Tongue (tissue), 2 donors: ENCODE measurements at regions not wholly inside any gene's neighbourhood (a gene's known extent, or its start where the extent isn't known, plus 50 kb on each side); places are given as distances from the start of the nearest gene placed in this dataset. TPM values are rescaled to one million over a fixed set of nuclear protein-coding genes. Genes with fewer than 3 reads are reported as not detected.
"Not testable (repeated sequence)": the region's sequence is repeated elsewhere in the genome, so short reads cannot be mapped to it uniquely, and the experiment has no call there.

ENCODE experiments used
- DNase-seq: peaks from one replicate; pipeline ENCODE4 v3.0.0-alpha.2; 2015
- small RNA-seq: library from RNA; depleted of rRNA; stranded (forward); fragments of <200 nt; gene quantifications from one replicate; pipeline ENCODE3, GENCODE V24; 2014; ENCODE audit warnings: low replicate concordance

DNA sequence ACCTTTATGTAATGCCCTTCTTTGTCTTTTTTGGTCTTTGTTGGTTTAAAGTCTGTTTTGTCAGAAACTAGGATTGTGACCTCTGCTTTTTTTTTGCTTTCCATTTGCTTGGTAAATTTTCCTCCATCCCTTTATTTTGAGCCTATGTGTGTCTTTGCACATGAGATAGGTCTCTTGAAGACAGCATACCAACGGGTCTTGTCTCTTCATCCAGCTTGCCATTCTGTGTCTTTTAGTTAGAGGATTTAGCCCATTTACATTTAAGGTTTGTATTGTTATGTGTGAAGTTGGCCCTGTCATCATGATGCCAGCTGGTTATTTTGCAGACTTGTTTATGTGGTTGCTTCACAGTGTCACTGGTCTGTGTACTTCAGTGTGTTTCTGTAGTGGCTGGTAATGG lies 91.6 kb upstream of the NR3C2 start:
- not testable (repeated sequence) for DNase-seq

DNA sequence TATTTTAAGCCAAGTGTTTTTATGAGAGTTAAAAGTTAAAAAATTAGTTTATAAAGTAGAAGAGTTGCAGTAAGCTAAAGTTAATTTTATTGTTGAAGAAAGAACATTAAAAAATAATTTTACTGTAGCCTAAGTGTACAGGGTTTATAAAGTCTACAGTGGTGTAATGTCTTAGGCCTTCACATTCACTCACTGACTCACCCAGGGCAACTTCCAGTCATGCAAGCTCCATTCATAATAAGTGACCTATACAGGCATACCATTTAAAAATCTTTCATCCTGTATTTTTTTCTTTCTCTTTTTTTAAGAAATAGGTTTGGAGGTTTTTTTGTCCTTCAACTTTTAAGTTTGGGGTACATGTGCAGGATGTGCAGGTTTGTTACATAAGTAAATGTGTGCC lies 87.9 kb upstream of the NR3C2 start:
- no peak for DNase-seq

DNA sequence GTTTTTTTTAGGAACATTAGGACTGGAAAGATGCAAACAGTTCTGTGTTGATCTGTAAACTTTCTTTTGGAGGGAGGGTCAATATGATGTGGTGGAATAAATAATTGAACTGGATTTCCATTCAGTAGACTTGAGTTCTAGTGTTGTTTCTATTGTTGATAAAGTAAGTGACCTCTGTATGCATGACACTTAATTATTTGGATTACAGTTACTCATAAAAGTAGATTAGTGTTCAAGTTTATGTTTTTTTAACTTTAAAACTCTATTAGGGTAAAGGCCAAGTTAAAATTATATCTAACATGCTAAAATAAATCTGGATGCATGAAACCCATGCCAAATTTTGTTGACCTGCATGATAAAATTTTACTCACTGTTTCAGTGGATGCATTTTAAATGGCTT lies 85.4 kb upstream of the NR3C2 start:
- DNase-seq = no peak

GRCh38 chr4:148522995-148523394 lies 80.8 kb upstream of the NR3C2 start:
- DNase-seq = no peak

- DNase-seq = no peak
Observed at GRCh38 chr4:148515248-148515647, 73.0 kb upstream of the NR3C2 start.

GRCh38 chr4:148514581-148514980 lies 72.4 kb upstream of the NR3C2 start:
- no peak for DNase-seq

GRCh38 chr4:148514041-148514440 lies 71.8 kb upstream of the NR3C2 start:
- no peak for DNase-seq

DNA sequence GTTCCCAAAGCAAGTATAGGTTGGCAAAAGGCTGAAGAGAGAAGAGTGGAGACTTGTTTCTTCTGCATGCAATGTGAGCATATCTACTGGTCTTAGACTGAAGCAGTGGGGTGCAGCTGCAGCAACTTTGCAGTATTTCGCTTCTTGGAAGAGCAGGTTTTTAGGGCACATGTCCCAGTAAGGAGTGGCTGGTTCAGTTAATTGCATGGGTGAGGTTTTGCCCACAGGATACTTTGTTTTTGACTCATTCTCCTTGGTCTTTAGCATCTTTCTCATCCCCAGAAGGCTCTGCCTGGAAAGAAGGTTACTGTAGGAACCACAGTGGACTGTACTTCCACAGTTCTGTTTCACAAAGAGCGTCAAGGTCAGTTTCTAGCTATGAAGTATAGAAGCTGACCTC lies 68.0 kb upstream of the NR3C2 start:
- no peak for DNase-seq

DNA sequence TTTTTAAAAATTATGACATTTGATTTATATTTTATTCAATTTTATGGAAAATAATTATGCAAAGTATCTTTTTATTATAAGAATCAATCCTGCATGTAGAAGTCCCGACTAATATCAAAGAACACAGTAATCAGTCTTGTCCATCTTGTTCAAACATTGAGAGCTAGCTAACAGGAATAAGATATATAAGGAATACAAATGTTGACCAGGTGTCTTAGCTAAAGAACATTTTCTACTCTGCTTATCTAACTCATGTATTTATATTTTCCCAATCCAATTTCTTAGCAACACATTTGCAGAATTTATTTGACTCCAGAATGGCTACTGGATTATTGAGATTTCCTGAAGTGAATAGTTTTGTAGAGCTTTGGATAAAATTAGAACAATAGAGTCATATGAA lies 61.5 kb upstream of the NR3C2 start:
- DNase-seq = no peak

- DNase-seq = no peak
Observed at GRCh38 chr4:148497258-148497657, 55.0 kb upstream of the NR3C2 start.

GRCh38 chr4:148495463-148495862 lies 53.2 kb upstream of the NR3C2 start:
- no peak for DNase-seq

Small RNA genes lying in the stretch of these regions (small RNA-seq; reads per million reads assigned to genes)
- gene RNA5SP166 = not detected
- gene RNU7-197P = not detected
